Activated T-helper 17 cell treated with anti-CD3 and anti-CD28 coated beads, Interleukin-2, amount 50 U/mL, for 72 hours (primary cell): ENCODE measurements at regions not wholly inside any gene's neighbourhood (a gene's known extent, or its start where the extent isn't known, plus 50 kb on each side); places are given as distances from the start of the nearest gene placed in this dataset.
"Not testable (repeated sequence)": the region's sequence is repeated elsewhere in the genome, so short reads cannot be mapped to it uniquely, and the experiment has no call there.

Source experiments
- ATAC-seq: fragments of 150-1000 bp; cut with Tn5 transposase; replicated peaks from 2 replicates; pipeline ENCODE4 v1.10.0; 2021; ENCODE audit warnings: mild to moderate bottlenecking, moderate library complexity
- H3K27ac Mint-ChIP-seq: one replicate; pipeline ENCODE4 v1.8.0; 2022; ENCODE audit warnings: mixed read lengths
- H3K27me3 Mint-ChIP-seq: one replicate; pipeline ENCODE4 v1.8.0; 2022; ENCODE audit warnings: mixed read lengths
- H3K36me3 Mint-ChIP-seq: one replicate; pipeline ENCODE4 v1.8.0; 2022; ENCODE audit warnings: low read depth, mild to moderate bottlenecking, mixed read lengths
- H3K4me1 Mint-ChIP-seq: one replicate; pipeline ENCODE4 v1.8.0; 2022; ENCODE audit warnings: mixed read lengths
- H3K4me3 Mint-ChIP-seq: one replicate; pipeline ENCODE4 v1.8.0; 2022; ENCODE audit warnings: mild to moderate bottlenecking, mixed read lengths
- H3K9me3 Mint-ChIP-seq: one replicate; pipeline ENCODE4 v1.8.0; 2022; ENCODE audit warnings: mixed read lengths

GRCh38 chrX:1803741-1804140 lies 188.9 kb downstream of the ASMT start:
- Mint-ChIP-seq H3K9me3 (no peaks in the 10 kb centered on the region), H3K36me3 (no peaks in the 10 kb centered on the region), H3K4me1 (no peaks in the 10 kb centered on the region), H3K27ac (no peak overlapping the region), H3K27me3 (no peaks in the 10 kb centered on the region), H3K4me3 (no peak overlapping the region)
- no peak for ATAC-seq

GRCh38 chrX:1807301-1807731 lies 192.5 kb downstream of the ASMT start:
- no peak for ATAC-seq
- Mint-ChIP-seq H3K4me1 (no peaks in the 10 kb centered on the region), H3K4me3 (no peak overlapping the region), H3K27me3 (peaks cover 9% of the 10 kb centered on the region), H3K27ac (no peak overlapping the region), H3K36me3 (no peaks in the 10 kb centered on the region), H3K9me3 (no peaks in the 10 kb centered on the region)

- H3K9me3 Mint-ChIP-seq: no peaks in the 10 kb centered on the region
- H3K27ac Mint-ChIP-seq: no peak overlapping the region
- ATAC-seq: no peak
- H3K27me3 Mint-ChIP-seq: peaks cover 10% of the 10 kb centered on the region
- no peaks in the 10 kb centered on the region for H3K36me3 Mint-ChIP-seq
- H3K4me3 Mint-ChIP-seq: no peak overlapping the region
- no peaks in the 10 kb centered on the region for H3K4me1 Mint-ChIP-seq
Measured at GRCh38 chrX:1809581-1809980, 194.7 kb downstream of the ASMT start.

GRCh38 chrX:1813809-1814208 lies 198.9 kb downstream of the ASMT start:
- H3K9me3 Mint-ChIP-seq: no peaks in the 10 kb centered on the region
- no peak overlapping the region for H3K27ac Mint-ChIP-seq
- H3K27me3 Mint-ChIP-seq: peaks cover 10% of the 10 kb centered on the region
- ATAC-seq: no peak
- no peaks in the 10 kb centered on the region for H3K36me3 Mint-ChIP-seq
- no peaks in the 10 kb centered on the region for H3K4me1 Mint-ChIP-seq
- H3K4me3 Mint-ChIP-seq: no peak overlapping the region

GRCh38 chrX:1815456-1816175 lies 200.8 kb downstream of the ASMT start:
- H3K27me3 Mint-ChIP-seq: peaks cover 6% of the 10 kb centered on the region
- H3K36me3 Mint-ChIP-seq: no peaks in the 10 kb centered on the region
- H3K4me3 Mint-ChIP-seq: no peak overlapping the region
- ATAC-seq: no peak
- H3K27ac Mint-ChIP-seq: no peak overlapping the region
- no peaks in the 10 kb centered on the region for H3K9me3 Mint-ChIP-seq
- no peaks in the 10 kb centered on the region for H3K4me1 Mint-ChIP-seq

GRCh38 chrX:1816387-1816982 lies 201.6 kb downstream of the ASMT start:
- not testable (repeated sequence) for H3K36me3 Mint-ChIP-seq, H3K9me3 Mint-ChIP-seq, H3K27me3 Mint-ChIP-seq, H3K4me3 Mint-ChIP-seq, ATAC-seq, H3K4me1 Mint-ChIP-seq, H3K27ac Mint-ChIP-seq

GRCh38 chrX:1821846-1822245 lies 207.0 kb downstream of the ASMT start:
- Mint-ChIP-seq H3K4me1 (peaks cover 5% of the 10 kb centered on the region), H3K27ac (no peak overlapping the region), H3K27me3 (no peaks in the 10 kb centered on the region), H3K9me3 (no peaks in the 10 kb centered on the region), H3K4me3 (no peak overlapping the region), H3K36me3 (no peaks in the 10 kb centered on the region)
- ATAC-seq: no peak

GRCh38 chrX:1824855-1825254 lies 210.0 kb downstream of the ASMT start:
- ATAC-seq: no peak
- H3K27me3 Mint-ChIP-seq: no peaks in the 10 kb centered on the region
- no peak overlapping the region for H3K27ac Mint-ChIP-seq
- no peaks in the 10 kb centered on the region for H3K9me3 Mint-ChIP-seq
- no peaks in the 10 kb centered on the region for H3K36me3 Mint-ChIP-seq
- no peak overlapping the region for H3K4me3 Mint-ChIP-seq
- peaks cover 5% of the 10 kb centered on the region for H3K4me1 Mint-ChIP-seq

- Mint-ChIP-seq H3K9me3 (peaks cover 12% of the 10 kb centered on the region), H3K36me3 (no peaks in the 10 kb centered on the region), H3K4me1 (no peaks in the 10 kb centered on the region), H3K27ac (no peak overlapping the region), H3K27me3 (no peaks in the 10 kb centered on the region), H3K4me3 (no peak overlapping the region)
- no peak for ATAC-seq
Measured at GRCh38 chrX:1833656-1834360, 218.9 kb downstream of the ASMT start.

GRCh38 chrX:1835056-1835455 lies 220.2 kb downstream of the ASMT start:
- H3K36me3 Mint-ChIP-seq: no peaks in the 10 kb centered on the region
- H3K9me3 Mint-ChIP-seq: peaks cover 12% of the 10 kb centered on the region
- no peak overlapping the region for H3K4me3 Mint-ChIP-seq
- no peak overlapping the region for H3K27ac Mint-ChIP-seq
- H3K4me1 Mint-ChIP-seq: no peaks in the 10 kb centered on the region
- no peak for ATAC-seq
- no peaks in the 10 kb centered on the region for H3K27me3 Mint-ChIP-seq

- no peak for ATAC-seq
- Mint-ChIP-seq H3K4me1 (no peaks in the 10 kb centered on the region), H3K4me3 (no peak overlapping the region), H3K27ac (no peak overlapping the region), H3K36me3 (no peaks in the 10 kb centered on the region), H3K9me3 (peaks cover 12% of the 10 kb centered on the region), H3K27me3 (no peaks in the 10 kb centered on the region)
Measured at GRCh38 chrX:1836683-1837082, 221.8 kb downstream of the ASMT start.

GRCh38 chrX:1841746-1842145 lies 226.9 kb downstream of the ASMT start:
- no peaks in the 10 kb centered on the region for H3K9me3 Mint-ChIP-seq
- H3K27me3 Mint-ChIP-seq: no peaks in the 10 kb centered on the region
- no peaks in the 10 kb centered on the region for H3K36me3 Mint-ChIP-seq
- no peak overlapping the region for H3K27ac Mint-ChIP-seq
- no peaks in the 10 kb centered on the region for H3K4me1 Mint-ChIP-seq
- no peak overlapping the region for H3K4me3 Mint-ChIP-seq
- ATAC-seq: no peak

- not testable (repeated sequence) for H3K36me3 Mint-ChIP-seq, ATAC-seq, H3K27me3 Mint-ChIP-seq, H3K9me3 Mint-ChIP-seq, H3K4me3 Mint-ChIP-seq, H3K27ac Mint-ChIP-seq, H3K4me1 Mint-ChIP-seq
Measured at GRCh38 chrX:1847000-1847399, 232.1 kb downstream of the ASMT start.

GRCh38 chrX:1847790-1848189 lies 232.9 kb downstream of the ASMT start:
- not testable (repeated sequence) for H3K36me3 Mint-ChIP-seq, H3K27ac Mint-ChIP-seq, H3K27me3 Mint-ChIP-seq, H3K4me3 Mint-ChIP-seq, H3K9me3 Mint-ChIP-seq, H3K4me1 Mint-ChIP-seq, ATAC-seq

- Mint-ChIP-seq H3K27ac (no peak overlapping the region), H3K27me3 (peaks cover 4% of the 10 kb centered on the region), H3K4me1 (no peaks in the 10 kb centered on the region), H3K9me3 (peaks cover 10% of the 10 kb centered on the region), H3K4me3 (no peak overlapping the region), H3K36me3 (no peaks in the 10 kb centered on the region)
- ATAC-seq: no peak
Measured at GRCh38 chrX:1851527-1851926, 236.7 kb downstream of the ASMT start.
